ENCODE measurements at regions not wholly inside any gene's neighbourhood (a gene's known extent, or its start where the extent isn't known, plus 50 kb on each side); places are given as distances from the start of the nearest gene placed in this dataset.

- Histone ChIP-seq H2AFZ (ENCODE audit: low read depth, low read length) (no peak overlapping the region), H3K27me3 (ENCODE audit: insufficient read depth, low read length) (no peaks in the 10 kb centered on the region), H3K36me3 (ENCODE audit: insufficient read depth, low read length) (no peaks in the 10 kb centered on the region), H3K9me3 (ENCODE audit: low read length) (no peaks in the 10 kb centered on the region), H3K4me3 (ENCODE audit: low read length) (no peak overlapping the region), H3K4me1 (ENCODE audit: insufficient read depth, low read length) (peaks cover 20% of the 10 kb centered on the region)
Observed at GRCh38 chr14:49191380-49191779, 394.8 kb downstream of the RPS29 start.

- H3K27me3 ChIP-seq (ENCODE audit: insufficient read depth, low read length) = no peaks in the 10 kb centered on the region
- peaks cover 20% of the 10 kb centered on the region for H3K4me1 ChIP-seq (ENCODE audit: insufficient read depth, low read length)
- H3K36me3 ChIP-seq (ENCODE audit: insufficient read depth, low read length) = no peaks in the 10 kb centered on the region
- H3K4me3 ChIP-seq (ENCODE audit: low read length) = no peak overlapping the region
- no peaks in the 10 kb centered on the region for H3K9me3 ChIP-seq (ENCODE audit: low read length)
- H2AFZ ChIP-seq (ENCODE audit: low read depth, low read length) = no peak overlapping the region
Observed at GRCh38 chr14:49189375-49189774, 396.8 kb downstream of the RPS29 start.

GRCh38 chr14:49187799-49188198 is 398.4 kb downstream of the RPS29 start:
- Histone ChIP-seq H3K36me3 (ENCODE audit: insufficient read depth, low read length) (no peaks in the 10 kb centered on the region), H2AFZ (ENCODE audit: low read depth, low read length) (no peak overlapping the region), H3K9me3 (ENCODE audit: low read length) (no peaks in the 10 kb centered on the region), H3K4me3 (ENCODE audit: low read length) (no peak overlapping the region), H3K4me1 (ENCODE audit: insufficient read depth, low read length) (peaks cover 20% of the 10 kb centered on the region), H3K27me3 (ENCODE audit: insufficient read depth, low read length) (no peaks in the 10 kb centered on the region)

DNA sequence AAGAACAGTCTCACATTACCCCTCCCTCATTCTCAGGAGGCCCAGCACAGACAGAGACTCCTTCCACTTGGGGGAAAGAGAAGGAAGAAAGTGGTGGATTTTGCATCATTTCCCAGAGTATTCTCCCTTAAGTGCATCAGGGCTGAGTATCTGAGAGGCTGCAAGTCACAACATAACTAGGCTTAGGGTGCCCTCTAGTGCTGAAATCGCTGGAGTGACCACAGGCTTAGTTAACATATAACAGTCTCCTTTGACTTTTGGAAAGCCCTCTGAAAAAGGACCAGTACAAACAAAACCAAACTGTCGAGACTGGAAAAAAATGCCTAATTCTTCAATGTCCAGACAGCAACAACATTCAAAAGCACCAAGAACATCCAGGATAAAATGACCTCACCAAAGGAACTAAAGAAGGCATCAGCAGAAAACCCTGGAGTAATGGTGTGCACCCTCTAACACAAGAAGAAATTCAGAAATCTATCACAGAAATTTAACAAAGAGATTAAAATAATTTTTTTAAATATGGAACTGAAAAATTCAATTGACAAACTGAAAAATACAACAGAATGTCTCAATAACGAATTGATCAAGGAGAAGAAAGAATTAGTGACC is 412.3 kb downstream of the RPS29 start:
- Histone ChIP-seq H3K9me3 (ENCODE audit: low read length) (no peaks in the 10 kb centered on the region), H3K4me3 (ENCODE audit: low read length) (no peak overlapping the region), H3K4me1 (ENCODE audit: insufficient read depth, low read length) (no peaks in the 10 kb centered on the region), H3K27me3 (ENCODE audit: insufficient read depth, low read length) (no peaks in the 10 kb centered on the region), H2AFZ (ENCODE audit: low read depth, low read length) (no peak overlapping the region), H3K36me3 (ENCODE audit: insufficient read depth, low read length) (no peaks in the 10 kb centered on the region)

- H3K4me3 ChIP-seq (ENCODE audit: low read length) = no peak overlapping the region
- H2AFZ ChIP-seq (ENCODE audit: low read depth, low read length) = no peak overlapping the region
- no peaks in the 10 kb centered on the region for H3K9me3 ChIP-seq (ENCODE audit: low read length)
- no peaks in the 10 kb centered on the region for H3K27me3 ChIP-seq (ENCODE audit: insufficient read depth, low read length)
- no peaks in the 10 kb centered on the region for H3K4me1 ChIP-seq (ENCODE audit: insufficient read depth, low read length)
- no peaks in the 10 kb centered on the region for H3K36me3 ChIP-seq (ENCODE audit: insufficient read depth, low read length)
Observed at GRCh38 chr14:49164074-49164473, 422.1 kb downstream of the RPS29 start.

GRCh38 chr14:49160983-49161382 is 425.2 kb downstream of the RPS29 start:
- no peak overlapping the region for H2AFZ ChIP-seq (ENCODE audit: low read depth, low read length)
- H3K4me1 ChIP-seq (ENCODE audit: insufficient read depth, low read length) = no peaks in the 10 kb centered on the region
- no peak overlapping the region for H3K4me3 ChIP-seq (ENCODE audit: low read length)

DNA sequence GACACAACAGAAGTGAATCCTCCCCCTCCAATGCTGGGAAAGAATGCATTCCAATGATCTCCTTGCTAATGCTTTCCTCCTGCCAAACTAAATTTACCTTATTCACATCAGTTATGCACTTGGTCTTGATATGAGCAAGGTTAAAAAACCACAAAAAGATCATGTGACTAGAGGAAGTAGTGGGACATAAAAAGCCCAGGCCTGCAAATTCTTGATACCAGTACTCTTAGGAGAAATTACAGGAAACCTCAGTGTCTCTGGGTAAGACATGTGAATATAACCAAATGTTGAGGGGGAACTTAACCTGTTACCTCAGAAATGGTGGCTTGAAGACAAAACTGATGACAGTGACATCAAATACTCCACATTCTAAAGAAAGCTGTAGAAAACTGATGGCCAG is 427.1 kb downstream of the RPS29 start:
- H3K36me3 ChIP-seq (ENCODE audit: insufficient read depth, low read length) = no peaks in the 10 kb centered on the region
- H3K27me3 ChIP-seq (ENCODE audit: insufficient read depth, low read length) = no peaks in the 10 kb centered on the region
- no peak overlapping the region for H2AFZ ChIP-seq (ENCODE audit: low read depth, low read length)
- no peaks in the 10 kb centered on the region for H3K9me3 ChIP-seq (ENCODE audit: low read length)
- no peaks in the 10 kb centered on the region for H3K4me1 ChIP-seq (ENCODE audit: insufficient read depth, low read length)
- no peak overlapping the region for H3K4me3 ChIP-seq (ENCODE audit: low read length)

More at GRCh38 chr14:49160983-49161382, 425.2 kb downstream of the RPS29 start:
- H3K27me3 ChIP-seq (ENCODE audit: insufficient read depth, low read length) = no peaks in the 10 kb centered on the region
- no peaks in the 10 kb centered on the region for H3K36me3 ChIP-seq (ENCODE audit: insufficient read depth, low read length)
- no peaks in the 10 kb centered on the region for H3K9me3 ChIP-seq (ENCODE audit: low read length)

GRCh38 chr14:49139593-49139992 is 446.6 kb downstream of the RPS29 start:
- no peaks in the 10 kb centered on the region for H3K4me1 ChIP-seq (ENCODE audit: insufficient read depth, low read length)
- H3K27me3 ChIP-seq (ENCODE audit: insufficient read depth, low read length) = no peaks in the 10 kb centered on the region
- no peak overlapping the region for H2AFZ ChIP-seq (ENCODE audit: low read depth, low read length)
- no peaks in the 10 kb centered on the region for H3K9me3 ChIP-seq (ENCODE audit: low read length)
- no peak overlapping the region for H3K4me3 ChIP-seq (ENCODE audit: low read length)
- H3K36me3 ChIP-seq (ENCODE audit: insufficient read depth, low read length) = no peaks in the 10 kb centered on the region

- no peak overlapping the region for H2AFZ ChIP-seq (ENCODE audit: low read depth, low read length)
- no peaks in the 10 kb centered on the region for H3K27me3 ChIP-seq (ENCODE audit: insufficient read depth, low read length)
- no peak overlapping the region for H3K4me3 ChIP-seq (ENCODE audit: low read length)
- no peaks in the 10 kb centered on the region for H3K9me3 ChIP-seq (ENCODE audit: low read length)
- H3K4me1 ChIP-seq (ENCODE audit: insufficient read depth, low read length) = no peaks in the 10 kb centered on the region
- no peaks in the 10 kb centered on the region for H3K36me3 ChIP-seq (ENCODE audit: insufficient read depth, low read length)
Observed at GRCh38 chr14:49134940-49135339, 451.2 kb downstream of the RPS29 start.

DNA sequence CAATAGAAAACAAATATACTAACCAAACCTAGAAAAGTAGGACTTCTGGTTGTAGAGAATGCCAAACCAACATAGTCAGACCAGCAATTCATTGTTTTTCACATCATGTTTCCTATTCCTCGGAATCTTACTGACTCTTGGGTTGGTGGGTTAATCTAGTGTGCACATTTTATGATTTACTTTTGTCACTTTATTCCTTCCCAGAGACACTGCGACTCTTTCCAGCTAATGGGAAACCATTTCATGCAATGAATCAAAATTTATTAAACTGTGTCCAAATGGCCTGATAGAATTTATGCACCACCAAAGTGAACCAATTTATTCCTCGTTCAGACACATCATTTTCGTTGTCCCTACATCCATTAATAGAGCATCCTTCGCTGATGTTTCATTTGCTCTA is 464.9 kb downstream of the RPS29 start:
- Histone ChIP-seq H3K4me1 (ENCODE audit: insufficient read depth, low read length) (no peaks in the 10 kb centered on the region), H3K27me3 (ENCODE audit: insufficient read depth, low read length) (no peaks in the 10 kb centered on the region), H3K4me3 (ENCODE audit: low read length) (no peak overlapping the region), H3K9me3 (ENCODE audit: low read length) (no peaks in the 10 kb centered on the region), H2AFZ (ENCODE audit: low read depth, low read length) (no peak overlapping the region), H3K36me3 (ENCODE audit: insufficient read depth, low read length) (no peaks in the 10 kb centered on the region)

- H3K36me3 ChIP-seq (ENCODE audit: insufficient read depth, low read length) = no peaks in the 10 kb centered on the region
- no peaks in the 10 kb centered on the region for H3K27me3 ChIP-seq (ENCODE audit: insufficient read depth, low read length)
- H3K4me1 ChIP-seq (ENCODE audit: insufficient read depth, low read length) = no peaks in the 10 kb centered on the region
- no peak overlapping the region for H2AFZ ChIP-seq (ENCODE audit: low read depth, low read length)
- H3K4me3 ChIP-seq (ENCODE audit: low read length) = no peak overlapping the region
- no peaks in the 10 kb centered on the region for H3K9me3 ChIP-seq (ENCODE audit: low read length)
Observed at GRCh38 chr14:49114161-49114893, 471.9 kb downstream of the RPS29 start.

DNA sequence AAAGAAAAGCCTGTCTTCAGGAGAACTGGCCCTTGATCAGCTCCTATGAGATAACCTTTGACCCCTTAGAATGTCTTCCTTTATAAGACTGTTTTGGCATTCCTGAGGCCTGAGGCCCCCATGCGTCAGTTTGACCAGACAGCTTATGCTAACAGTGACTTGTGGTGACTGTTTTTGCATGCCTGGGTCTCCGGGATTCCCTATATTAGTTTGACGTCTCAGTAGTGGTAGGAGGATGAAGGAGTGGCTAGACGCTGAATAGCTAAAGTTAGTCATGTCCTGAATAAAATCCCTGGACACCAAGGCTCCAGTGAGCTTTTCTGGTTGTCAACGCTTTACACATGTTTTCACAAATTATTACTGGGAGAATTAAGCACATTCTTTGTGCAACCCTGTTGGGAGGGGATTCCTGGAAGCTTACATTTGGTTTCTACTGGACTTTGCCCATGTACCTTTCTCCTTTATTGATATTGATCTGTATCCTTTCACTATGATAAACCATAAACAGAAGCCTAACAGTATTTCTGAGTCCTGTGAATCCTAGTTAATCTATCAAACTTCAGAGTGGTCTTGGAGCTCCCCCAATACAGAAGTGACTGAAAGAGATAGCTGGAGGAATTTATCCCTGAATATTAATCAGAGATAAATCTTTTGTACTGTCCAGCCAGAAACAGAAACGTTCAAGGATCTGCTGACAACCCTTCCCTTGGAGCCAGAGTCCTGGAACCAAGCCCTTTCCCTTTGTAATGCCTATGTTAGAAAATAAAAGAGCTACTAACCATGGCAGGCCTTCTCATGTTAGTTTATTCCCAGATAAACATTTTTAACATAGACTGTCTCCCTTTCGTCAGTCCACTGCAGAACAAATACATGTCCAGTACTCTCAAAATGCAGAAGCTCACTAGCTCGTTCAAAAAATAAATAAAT is 479.2 kb downstream of the RPS29 start:
- no peak overlapping the region for H2AFZ ChIP-seq (ENCODE audit: low read depth, low read length)
- no peaks in the 10 kb centered on the region for H3K27me3 ChIP-seq (ENCODE audit: insufficient read depth, low read length)
- H3K4me1 ChIP-seq (ENCODE audit: insufficient read depth, low read length) = no peaks in the 10 kb centered on the region
- no peaks in the 10 kb centered on the region for H3K36me3 ChIP-seq (ENCODE audit: insufficient read depth, low read length)
- no peak overlapping the region for H3K4me3 ChIP-seq (ENCODE audit: low read length)
- H3K9me3 ChIP-seq (ENCODE audit: low read length) = no peaks in the 10 kb centered on the region

- Histone ChIP-seq H3K4me3 (ENCODE audit: low read length) (no peak overlapping the region), H3K9me3 (ENCODE audit: low read length) (no peaks in the 10 kb centered on the region), H3K27me3 (ENCODE audit: insufficient read depth, low read length) (no peaks in the 10 kb centered on the region), H3K4me1 (ENCODE audit: insufficient read depth, low read length) (no peaks in the 10 kb centered on the region), H3K36me3 (ENCODE audit: insufficient read depth, low read length) (no peaks in the 10 kb centered on the region), H2AFZ (ENCODE audit: low read depth, low read length) (no peak overlapping the region)
Observed at GRCh38 chr14:49105956-49106355, 480.2 kb downstream of the RPS29 start.

Measured in neuron (in vitro differentiated cells).